Liver (tissue), 3 donors: ENCODE measurements at regions not wholly inside any gene's neighbourhood (a gene's known extent, or its start where the extent isn't known, plus 50 kb on each side); places are given as distances from the start of the nearest gene placed in this dataset.

Experiments
- EGR1 ChIP-seq, 2 donors: IDR thresholded peaks; 2 replicates each; pipeline ENCODE4 v1.6.1; 2016 to 2018; ENCODE audit warnings: antibody characterized with exemption in 2 of 2, low read depth in 2 of 2
- TAF1 ChIP-seq: conservative IDR thresholded peaks from 2 replicates; pipeline ENCODE4 v1.6.1; 2016; ENCODE audit warnings: antibody characterized with exemption, mild to moderate bottlenecking
- TF ChIP-seq, protein P1 (sequence below): fragments of 150-350 bp; IDR thresholded peaks from 2 replicates; pipeline ENCODE4 v1.5.1; 2017; ENCODE audit warnings: improper control_type of control experiment, low read depth, low read length; ENCODE audit not compliant: missing input control
- donor health status: healthy.
- donor health status: healthy.

DNA sequence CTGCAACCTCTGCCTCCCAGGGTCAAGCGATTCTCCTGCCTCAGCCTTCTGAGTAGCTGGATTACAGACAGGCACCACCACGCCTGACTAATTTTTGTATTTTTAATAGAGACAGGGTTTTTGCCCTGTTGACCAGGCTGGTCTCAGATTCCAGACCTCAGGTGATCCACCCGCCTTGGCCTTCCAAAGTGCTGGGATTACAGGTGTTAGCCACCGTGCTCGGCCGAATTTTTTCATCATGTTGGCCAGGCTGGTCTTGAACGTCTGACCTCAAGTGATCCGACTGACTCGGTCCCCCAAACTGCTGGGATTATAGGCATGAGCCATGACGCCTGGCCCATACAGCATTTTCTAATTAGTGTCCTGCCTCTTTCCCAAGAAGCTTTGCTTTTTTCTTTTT is 52.7 kb upstream of the ADORA2B start:
- TF ChIP-seq, protein P1, sequence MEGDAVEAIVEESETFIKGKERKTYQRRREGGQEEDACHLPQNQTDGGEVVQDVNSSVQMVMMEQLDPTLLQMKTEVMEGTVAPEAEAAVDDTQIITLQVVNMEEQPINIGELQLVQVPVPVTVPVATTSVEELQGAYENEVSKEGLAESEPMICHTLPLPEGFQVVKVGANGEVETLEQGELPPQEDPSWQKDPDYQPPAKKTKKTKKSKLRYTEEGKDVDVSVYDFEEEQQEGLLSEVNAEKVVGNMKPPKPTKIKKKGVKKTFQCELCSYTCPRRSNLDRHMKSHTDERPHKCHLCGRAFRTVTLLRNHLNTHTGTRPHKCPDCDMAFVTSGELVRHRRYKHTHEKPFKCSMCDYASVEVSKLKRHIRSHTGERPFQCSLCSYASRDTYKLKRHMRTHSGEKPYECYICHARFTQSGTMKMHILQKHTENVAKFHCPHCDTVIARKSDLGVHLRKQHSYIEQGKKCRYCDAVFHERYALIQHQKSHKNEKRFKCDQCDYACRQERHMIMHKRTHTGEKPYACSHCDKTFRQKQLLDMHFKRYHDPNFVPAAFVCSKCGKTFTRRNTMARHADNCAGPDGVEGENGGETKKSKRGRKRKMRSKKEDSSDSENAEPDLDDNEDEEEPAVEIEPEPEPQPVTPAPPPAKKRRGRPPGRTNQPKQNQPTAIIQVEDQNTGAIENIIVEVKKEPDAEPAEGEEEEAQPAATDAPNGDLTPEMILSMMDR = no peak
- no peak for TF ChIP-seq TAF1
- TF ChIP-seq EGR1 (IDR thresholded peaks at IDR 0.05; ENCODE audit: low read depth in 2 of 2) = no peak
